SK-N-SH treated with all-trans-retinoic acid at 6 μM for 48 hours (cell line): ENCODE measurements at regions not wholly inside any gene's neighbourhood (a gene's known extent, or its start where the extent isn't known, plus 50 kb on each side); places are given as distances from the start of the nearest gene placed in this dataset.

ENCODE experiments used
- GLIS3 ChIP-seq: fragments of 250-450 bp; sonication (Bioruptor Pico); IDR thresholded peaks from 2 replicates; pipeline ENCODE4 v1.5.0; 2020; ENCODE audit warnings: mild to moderate bottlenecking, moderate library complexity
- PATZ1 ChIP-seq: fragments of 250-450 bp; sonication (Bioruptor Pico); IDR thresholded peaks from 2 replicates; pipeline ENCODE4 v1.8.0; 2020; ENCODE audit warnings: mild to moderate bottlenecking, moderate library complexity, borderline replicate concordance
- PPARA ChIP-seq: fragments of 250-450 bp; sonication (Bioruptor Pico); IDR thresholded peaks from 2 replicates; pipeline ENCODE4 v1.5.0; 2020; ENCODE audit warnings: mild to moderate bottlenecking, borderline replicate concordance
- SNAI2 ChIP-seq: fragments of 250-450 bp; sonication (Bioruptor Pico); IDR thresholded peaks from 2 replicates; pipeline ENCODE4 v1.5.0; 2020; ENCODE audit warnings: mild to moderate bottlenecking, moderate library complexity
- ZFP3 ChIP-seq: fragments of 250-450 bp; sonication (Bioruptor Pico); IDR thresholded peaks from 2 replicates; pipeline ENCODE4 v1.5.0; 2020; ENCODE audit warnings: mild to moderate bottlenecking, moderate library complexity
- ZNF565 ChIP-seq: fragments of 450-650 bp; formaldehyde crosslinking; conservative IDR thresholded peaks from 2 replicates; pipeline ENCODE4 v1.5.0; 2020; ENCODE audit warnings: low read depth, mild to moderate bottlenecking, moderate library complexity
- ZNF8 ChIP-seq: fragments of 450-650 bp; formaldehyde crosslinking; IDR thresholded peaks from 2 replicates; pipeline ENCODE4 v1.5.0; 2020; ENCODE audit warnings: mild to moderate bottlenecking, moderate library complexity
- TF ChIP-seq, protein P1 (sequence below): fragments of 250-450 bp; sonication (Bioruptor Pico); IDR thresholded peaks from 2 replicates; pipeline ENCODE4 v1.5.1; 2021; ENCODE audit warnings: mild to moderate bottlenecking, moderate library complexity

DNA sequence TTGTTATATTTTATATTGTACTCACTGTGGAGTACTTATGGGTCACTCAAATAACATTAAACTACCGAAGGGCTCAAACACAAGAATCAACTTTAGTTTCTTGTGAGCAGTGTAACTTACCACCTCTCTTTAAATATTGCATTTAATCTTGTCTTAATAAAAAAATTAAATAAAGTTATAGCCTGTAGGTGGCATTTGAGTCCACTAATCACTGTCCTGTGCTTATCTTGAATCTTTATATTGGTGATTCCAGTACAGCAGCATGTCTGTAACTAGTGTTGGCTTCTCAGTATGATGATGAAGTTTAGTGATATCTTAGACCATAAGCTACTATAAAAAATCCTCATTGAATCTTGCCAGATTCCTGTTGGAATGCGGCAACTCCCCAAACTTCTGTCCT is 313.8 kb downstream of the FAM170A start:
- TF ChIP-seq GLIS3 (CRISPR knock-in tag) (no peak), ZNF8 (CRISPR knock-in tag) (no peak), PATZ1 (CRISPR knock-in tag) (no peak), PPARA (CRISPR knock-in tag) (no peak), SNAI2 (no peak), ZNF565 (CRISPR knock-in tag) (no peak), ZFP3 (CRISPR knock-in tag) (no peak)
- TF ChIP-seq, protein P1, sequence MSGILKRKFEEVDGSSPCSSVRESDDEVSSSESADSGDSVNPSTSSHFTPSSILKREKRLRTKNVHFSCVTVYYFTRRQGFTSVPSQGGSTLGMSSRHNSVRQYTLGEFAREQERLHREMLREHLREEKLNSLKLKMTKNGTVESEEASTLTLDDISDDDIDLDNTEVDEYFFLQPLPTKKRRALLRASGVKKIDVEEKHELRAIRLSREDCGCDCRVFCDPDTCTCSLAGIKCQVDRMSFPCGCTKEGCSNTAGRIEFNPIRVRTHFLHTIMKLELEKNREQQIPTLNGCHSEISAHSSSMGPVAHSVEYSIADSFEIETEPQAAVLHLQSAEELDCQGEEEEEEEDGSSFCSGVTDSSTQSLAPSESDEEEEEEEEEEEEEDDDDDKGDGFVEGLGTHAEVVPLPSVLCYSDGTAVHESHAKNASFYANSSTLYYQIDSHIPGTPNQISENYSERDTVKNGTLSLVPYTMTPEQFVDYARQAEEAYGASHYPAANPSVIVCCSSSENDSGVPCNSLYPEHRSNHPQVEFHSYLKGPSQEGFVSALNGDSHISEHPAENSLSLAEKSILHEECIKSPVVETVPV (CRISPR knock-in tag): no peak
